NOMO-1 (cell line): ENCODE measurements at regions not wholly inside any gene's neighbourhood (a gene's known extent, or its start where the extent isn't known, plus 50 kb on each side); places are given as distances from the start of the nearest gene placed in this dataset.
"Not testable (repeated sequence)": the region's sequence is repeated elsewhere in the genome, so short reads cannot be mapped to it uniquely, and the experiment has no call there.

ENCODE experiments used
- DNase-seq, 2 experiments: peaks; one replicate each; lab custom pipeline; 2025; ENCODE audit not compliant: unreplicated experiment in 2 of 2; lab: John Stamatoyannopoulos, UW

GRCh38 chr4:31674313-31674947, 954.3 kb downstream of the PCDH7 start:
- no peak for DNase-seq

GRCh38 chr4:31678356-31678755, 958.2 kb downstream of the PCDH7 start:
- DNase-seq, result no peak

GRCh38 chr4:31682796-31683195, 962.6 kb downstream of the PCDH7 start:
- no peak for DNase-seq

GRCh38 chr4:31687717-31688342, 967.7 kb downstream of the PCDH7 start:
- DNase-seq, result no peak

GRCh38 chr4:31692399-31692940, 972.3 kb downstream of the PCDH7 start:
- DNase-seq, result no peak

GRCh38 chr4:31701256-31701655, 981.1 kb downstream of the PCDH7 start:
- DNase-seq, result no peak

GRCh38 chr4:31702326-31702725, 982.2 kb downstream of the PCDH7 start:
- no peak for DNase-seq

GRCh38 chr4:31714238-31714637, 994.1 kb downstream of the PCDH7 start:
- DNase-seq, result no peak

GRCh38 chr4:31715302-31715701, 995.1 kb downstream of the PCDH7 start:
- DNase-seq, result no peak

- DNase-seq, result no peak
Observed at GRCh38 chr4:31727030-31727429, 1006.9 kb downstream of the PCDH7 start.

- no peak for DNase-seq
Observed at GRCh38 chr4:31735004-31735403, 1014.8 kb downstream of the PCDH7 start.

GRCh38 chr4:31737419-31737818, 1017.2 kb downstream of the PCDH7 start:
- peak; percentile 73 to 96 for DNase-seq

- peak in 1 of 2 experiments; percentile 3 for DNase-seq
Observed at GRCh38 chr4:31741326-31741725, 1021.2 kb downstream of the PCDH7 start.

GRCh38 chr4:31748382-31748781, 1028.2 kb downstream of the PCDH7 start:
- DNase-seq, result no peak

GRCh38 chr4:31750581-31750980, 1030.4 kb downstream of the PCDH7 start:
- DNase-seq, result not testable (repeated sequence)

- no peak for DNase-seq
Observed at GRCh38 chr4:31755751-31756150, 1035.6 kb downstream of the PCDH7 start.

- DNase-seq, result no peak
Observed at GRCh38 chr4:31768756-31769155, 1048.6 kb downstream of the PCDH7 start.

GRCh38 chr4:31783311-31783710, 1063.1 kb downstream of the PCDH7 start:
- no peak for DNase-seq

- DNase-seq, result peak in 1 of 2 experiments; percentile 42
Observed at GRCh38 chr4:31784558-31784957, 1064.4 kb downstream of the PCDH7 start.

GRCh38 chr4:31787701-31788100, 1067.5 kb downstream of the PCDH7 start:
- DNase-seq, result no peak

- no peak for DNase-seq
Observed at GRCh38 chr4:31788676-31789075, 1068.5 kb downstream of the PCDH7 start.

GRCh38 chr4:31791666-31792065, 1071.5 kb downstream of the PCDH7 start:
- DNase-seq, result no peak
